HL-60 (cell line): ENCODE measurements at regions not wholly inside any gene's neighbourhood (a gene's known extent, or its start where the extent isn't known, plus 50 kb on each side); places are given as distances from the start of the nearest gene placed in this dataset.

Source experiments
- DNase-seq, 2 experiments: peaks; one replicate each; pipeline ENCODE4 v3.0.0-alpha.2; 2010 to 2020; ENCODE audit warnings: low read depth in 1 of 2, low spot score in 1 of 2
- H3K27ac ChIP-seq: fragments of 250-450 bp; sonication (Bioruptor Pico); replicated peaks from 2 replicates; pipeline ENCODE4 v1.5.1; 2020; ENCODE audit warnings: mild to moderate bottlenecking, moderate library complexity
- H3K27me3 ChIP-seq: fragments of 250-450 bp; sonication (Bioruptor Pico); 2 replicates; pipeline ENCODE4 v1.5.1; 2021; ENCODE audit warnings: mild to moderate bottlenecking, moderate library complexity; ENCODE audit not compliant: insufficient read depth, poor library complexity, severe bottlenecking
- H3K4me3 ChIP-seq: replicated peaks from 2 replicates; pipeline ENCODE4 v1.5.1; 2011; ENCODE audit warnings: mild to moderate bottlenecking, control low read depth, low read length; ENCODE audit not compliant: insufficient read depth
- CTCF ChIP-seq: IDR thresholded peaks from one replicate; pipeline ENCODE4 v1.5.1; 2011; ENCODE audit warnings: low read length, control low read depth, inconsistent platforms; ENCODE audit not compliant: insufficient read depth
- GABPA ChIP-seq: IDR thresholded peaks from 2 replicates; pipeline ENCODE4 v1.6.1; 2012; ENCODE audit warnings: low read depth
- POLR2AphosphoS5 ChIP-seq: IDR thresholded peaks from 2 replicates; pipeline ENCODE4 v1.6.1; 2012; ENCODE audit warnings: low read depth
- REST ChIP-seq: IDR thresholded peaks from 2 replicates; pipeline ENCODE4 v1.6.1; 2012; ENCODE audit warnings: low read depth; ENCODE audit not compliant: insufficient replicate concordance
- SPI1 ChIP-seq: IDR thresholded peaks from 2 replicates; pipeline ENCODE4 v1.6.1; 2012; ENCODE audit warnings: low read depth, mild to moderate bottlenecking, borderline replicate concordance

GRCh38 chrX:79515529-79515928 lies 148.4 kb upstream of the ITM2A start:
- Histone ChIP-seq H3K27me3 (no peaks in the 10 kb centered on the region), H3K4me3 (no peak overlapping the region), H3K27ac (no peak overlapping the region)
- no peak for DNase-seq
- TF ChIP-seq POLR2AphosphoS5: no peak
- TF ChIP-seq REST: no peak
- TF ChIP-seq SPI1: no peak
- TF ChIP-seq GABPA: no peak
- no peak for TF ChIP-seq CTCF

- Histone ChIP-seq H3K4me3 (no peak overlapping the region), H3K27me3 (no peaks in the 10 kb centered on the region), H3K27ac (no peak overlapping the region)
- TF ChIP-seq CTCF (no peak), REST (no peak), POLR2AphosphoS5 (no peak)
- DNase-seq: no peak
Observed at GRCh38 chrX:79511799-79512198, 144.7 kb upstream of the ITM2A start.

- H3K27me3 ChIP-seq: no peaks in the 10 kb centered on the region
- H3K27ac ChIP-seq: no peak overlapping the region
- DNase-seq: no peak
- no peak overlapping the region for H3K4me3 ChIP-seq
- TF ChIP-seq POLR2AphosphoS5 (no peak), REST (no peak), GABPA (no peak), SPI1 (no peak), CTCF (no peak)
Observed at GRCh38 chrX:79506001-79506400, 138.9 kb upstream of the ITM2A start.
